Subcutaneous abdominal adipose tissue (tissue), 5 donors: ENCODE measurements at regions not wholly inside any gene's neighbourhood (a gene's known extent, or its start where the extent isn't known, plus 50 kb on each side); places are given as distances from the start of the nearest gene placed in this dataset.
"Not testable (repeated sequence)": the region's sequence is repeated elsewhere in the genome, so short reads cannot be mapped to it uniquely, and the experiment has no call there.

Experiments
- H3K27ac ChIP-seq: one replicate; pipeline ENCODE4 v1.7.0; 2013; ENCODE audit warnings: low read depth, mild to moderate bottlenecking, inconsistent platforms, low read length, moderate library complexity
- H3K27me3 ChIP-seq, 5 donors: one replicate each; pipeline ENCODE4 v1.7.0; 2013; ENCODE audit warnings: low read length in 5 of 5, inconsistent platforms in 1 of 5; ENCODE audit not compliant: control insufficient read depth in 5 of 5, insufficient read depth in 4 of 5
- H3K36me3 ChIP-seq, 5 donors: one replicate each; pipeline ENCODE4 v1.7.0; 2013; ENCODE audit warnings: low read length in 5 of 5; ENCODE audit not compliant: control insufficient read depth in 5 of 5, insufficient read depth in 5 of 5
- H3K4me1 ChIP-seq, 5 donors: one replicate each; pipeline ENCODE4 v1.7.0; 2013; ENCODE audit warnings: low read length in 5 of 5, mild to moderate bottlenecking in 3 of 5, moderate library complexity in 1 of 5; ENCODE audit not compliant: control insufficient read depth in 5 of 5, insufficient read depth in 5 of 5
- H3K4me3 ChIP-seq, 5 donors: one replicate each; pipeline ENCODE4 v1.7.0; 2013; ENCODE audit warnings: low read length in 5 of 5, low read depth in 1 of 5
- H3K9ac ChIP-seq, 5 donors: one replicate each; pipeline ENCODE4 v1.7.0; 2013; ENCODE audit warnings: low read length in 5 of 5, mild to moderate bottlenecking in 4 of 5, moderate library complexity in 3 of 5
- H3K9me3 ChIP-seq, 5 donors: one replicate each; pipeline ENCODE4 v1.7.0; 2013; ENCODE audit warnings: low read length in 5 of 5; ENCODE audit not compliant: control insufficient read depth in 5 of 5
- donor health status: healthy.
- donor health status: healthy.
- donor health status: healthy.
- donor health status: healthy.
- donor health status: healthy.

DNA sequence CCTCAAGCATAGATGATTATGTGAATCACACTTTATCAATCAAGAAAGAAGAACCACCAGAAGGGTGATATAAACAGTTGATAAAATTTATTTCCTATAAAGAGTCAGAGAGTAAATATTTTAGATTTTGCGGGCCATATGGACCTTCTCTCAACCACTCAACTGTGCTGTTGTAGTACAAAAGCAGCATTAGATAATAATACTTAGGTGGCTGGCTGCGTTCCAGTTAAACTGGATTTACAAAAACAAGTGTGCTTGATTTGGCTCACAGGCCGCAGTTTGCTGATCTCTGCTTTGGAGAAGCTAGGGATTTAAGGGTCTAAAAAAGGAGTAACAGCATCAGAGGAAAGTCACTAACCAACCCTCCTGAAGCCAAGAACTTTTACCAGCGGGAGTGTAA, 1406.0 kb downstream of the KCNT2 start:
- no peak overlapping the region for H3K27ac ChIP-seq
- H3K27me3 ChIP-seq: no peaks in the 10 kb centered on the region
- H3K36me3 ChIP-seq: no peaks in the 10 kb centered on the region
- no peak overlapping the region for H3K4me3 ChIP-seq
- no peaks in the 10 kb centered on the region for H3K4me1 ChIP-seq
- no peak overlapping the region for H3K9ac ChIP-seq
- no peaks in the 10 kb centered on the region for H3K9me3 ChIP-seq

DNA sequence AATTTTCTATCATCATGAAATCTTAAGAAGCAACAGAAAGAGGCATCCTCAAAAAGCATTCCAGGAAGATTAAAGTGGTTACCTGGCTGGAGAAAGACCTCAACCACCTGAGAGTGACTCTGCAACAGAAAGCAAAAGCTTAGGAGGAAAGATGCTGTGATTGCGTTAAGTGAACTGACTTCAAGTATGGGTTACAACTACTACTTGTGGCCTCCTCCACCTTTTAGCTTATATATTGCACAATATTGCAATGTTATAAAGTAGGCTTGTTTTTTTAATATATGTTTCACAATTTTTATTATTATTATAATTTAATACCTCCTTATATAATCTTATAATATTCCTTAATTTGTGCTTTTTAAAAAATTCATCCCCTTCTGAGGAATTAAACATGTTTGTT, 1407.5 kb downstream of the KCNT2 start:
- H3K27me3 ChIP-seq: no peaks in the 10 kb centered on the region
- H3K4me3 ChIP-seq: no peak overlapping the region
- H3K27ac ChIP-seq: no peak overlapping the region
- H3K4me1 ChIP-seq: no peaks in the 10 kb centered on the region
- no peak overlapping the region for H3K9ac ChIP-seq
- no peaks in the 10 kb centered on the region for H3K9me3 ChIP-seq
- H3K36me3 ChIP-seq: no peaks in the 10 kb centered on the region

DNA sequence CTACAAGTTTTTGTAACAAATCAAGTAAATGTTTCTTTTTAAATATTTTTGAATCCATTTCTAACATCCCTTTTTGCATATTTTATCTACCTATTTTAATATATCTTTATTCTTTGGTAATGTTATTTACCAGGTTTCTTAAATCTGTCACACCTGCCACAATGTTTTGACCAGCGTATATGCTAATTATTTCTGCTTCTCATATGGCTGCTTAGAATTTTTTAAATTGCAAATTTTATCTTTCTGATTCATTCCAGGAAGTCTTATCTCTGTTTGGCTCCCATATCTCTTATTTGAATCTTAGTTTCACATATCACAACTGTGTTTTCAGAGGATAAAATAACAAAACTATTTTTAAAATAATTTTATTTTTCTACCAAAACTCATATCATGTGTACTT, 1411.1 kb downstream of the KCNT2 start:
- H3K9ac ChIP-seq: no peak overlapping the region

DNA sequence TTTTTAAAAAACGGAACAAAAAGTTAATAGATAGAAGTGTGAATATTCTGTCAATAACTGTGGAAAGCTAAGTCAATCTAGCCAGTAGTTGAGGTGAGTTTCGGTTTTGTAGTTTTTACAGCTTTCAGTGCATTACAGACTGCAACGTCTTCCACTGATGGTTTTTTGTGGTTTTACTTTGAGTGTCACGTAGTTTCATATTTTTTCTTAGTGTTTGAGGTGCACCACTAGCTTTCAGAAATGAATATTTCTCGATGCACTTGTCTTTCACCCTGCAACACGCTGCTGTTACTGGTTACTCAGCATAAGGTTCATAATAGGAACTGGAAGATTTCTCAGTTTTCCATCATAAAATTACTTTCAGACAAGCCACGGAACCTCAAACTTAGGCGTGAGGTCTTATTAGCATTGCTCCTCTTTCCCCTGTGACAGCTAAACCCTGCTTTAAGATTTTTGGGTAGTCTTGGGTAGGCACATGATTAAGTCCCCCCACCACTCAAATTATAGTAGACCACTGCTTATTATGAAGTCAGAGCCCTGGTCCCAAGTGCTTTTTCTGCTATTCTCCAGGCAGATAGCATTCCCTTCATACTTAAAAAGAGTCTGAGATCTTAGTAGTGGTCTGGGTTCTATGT, 1412.7 kb downstream of the KCNT2 start:
- no peaks in the 10 kb centered on the region for H3K4me1 ChIP-seq
- H3K4me3 ChIP-seq: no peak overlapping the region
- H3K36me3 ChIP-seq: no peaks in the 10 kb centered on the region
- peaks cover 0 to 3% (median 0%) of the 10 kb centered on the region in 5 donors for H3K9me3 ChIP-seq
- no peak overlapping the region for H3K27ac ChIP-seq
- no peak overlapping the region for H3K9ac ChIP-seq
- no peaks in the 10 kb centered on the region for H3K27me3 ChIP-seq

More for the DNA sequence above, 1411.1 kb downstream of the KCNT2 start:
- no peak overlapping the region for H3K4me3 ChIP-seq
- no peak overlapping the region for H3K27ac ChIP-seq
- no peaks in the 10 kb centered on the region for H3K27me3 ChIP-seq
- H3K36me3 ChIP-seq: no peaks in the 10 kb centered on the region
- H3K9me3 ChIP-seq: peaks cover 0 to 3% (median 0%) of the 10 kb centered on the region in 5 donors
- H3K4me1 ChIP-seq: no peaks in the 10 kb centered on the region

DNA sequence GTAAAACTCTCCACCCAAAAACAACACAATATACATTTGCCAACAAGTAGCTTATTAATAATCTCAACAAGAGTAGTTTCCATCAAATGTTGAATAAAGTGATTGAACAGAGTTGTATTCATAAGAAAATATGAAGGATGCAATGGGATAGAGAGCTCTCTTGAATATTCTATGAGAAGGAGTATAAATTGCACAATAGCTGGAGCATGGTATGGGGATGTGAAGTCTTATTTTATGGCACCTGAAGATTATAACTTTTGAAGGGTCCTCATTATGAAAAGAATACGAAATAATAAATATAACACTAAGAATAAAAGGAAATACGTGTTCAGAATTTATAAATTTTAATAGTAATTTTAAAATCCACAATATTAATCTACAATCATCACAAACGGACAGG, 1415.1 kb downstream of the KCNT2 start:
- no peak overlapping the region for H3K4me3 ChIP-seq
- H3K27me3 ChIP-seq: no peaks in the 10 kb centered on the region
- H3K36me3 ChIP-seq: no peaks in the 10 kb centered on the region
- H3K4me1 ChIP-seq: no peaks in the 10 kb centered on the region
- no peak overlapping the region for H3K9ac ChIP-seq
- H3K9me3 ChIP-seq: peaks cover 0 to 3% (median 0%) of the 10 kb centered on the region in 5 donors
- H3K27ac ChIP-seq: no peak overlapping the region

DNA sequence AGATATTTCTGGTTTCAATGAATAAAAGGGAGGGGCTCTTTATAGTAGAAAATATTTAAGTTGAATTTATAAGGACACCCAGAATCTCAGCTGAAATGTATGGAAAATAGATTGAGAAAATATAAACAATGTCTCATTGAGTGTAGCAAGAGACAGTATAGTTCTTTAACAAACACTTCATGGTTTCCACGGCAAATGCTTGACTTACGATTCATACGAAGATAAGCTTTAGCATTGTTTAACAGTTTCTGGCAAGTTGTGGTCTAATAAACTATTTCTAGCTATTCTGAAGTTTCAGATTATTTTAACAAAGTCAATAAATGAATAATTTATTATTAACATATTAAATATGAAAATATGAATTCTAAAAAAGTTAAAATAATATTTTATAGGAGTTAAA, 1419.4 kb downstream of the KCNT2 start:
- H3K27me3 ChIP-seq: no peaks in the 10 kb centered on the region

DNA sequence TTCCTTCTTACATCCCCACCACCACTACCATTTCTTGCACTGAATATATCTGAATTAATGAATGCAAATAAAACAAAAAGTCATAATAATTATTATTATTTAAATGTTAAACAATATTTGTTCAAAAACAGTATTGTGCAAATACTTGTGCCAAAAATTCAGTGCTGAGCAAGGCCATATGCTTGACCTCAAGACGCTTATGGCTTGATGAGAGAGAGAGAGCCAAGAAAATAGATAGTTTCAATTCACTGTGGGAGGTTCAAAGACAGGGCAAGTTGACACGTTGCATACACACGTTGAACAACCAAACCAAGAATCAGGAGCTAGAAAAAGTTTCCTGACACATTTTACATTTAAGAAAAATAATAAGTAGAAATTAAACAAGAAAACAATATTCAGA, 1421.7 kb downstream of the KCNT2 start:
- Histone ChIP-seq H3K9ac (no peak overlapping the region), H3K4me3 (no peak overlapping the region), H3K27me3 (no peaks in the 10 kb centered on the region), H3K36me3 (no peaks in the 10 kb centered on the region), H3K9me3 (no peaks in the 10 kb centered on the region), H3K4me1 (no peaks in the 10 kb centered on the region), H3K27ac (no peak overlapping the region)

More for the DNA sequence above, 1419.4 kb downstream of the KCNT2 start:
- no peak overlapping the region for H3K27ac ChIP-seq
- H3K4me3 ChIP-seq: no peak overlapping the region
- H3K4me1 ChIP-seq: no peaks in the 10 kb centered on the region
- no peaks in the 10 kb centered on the region for H3K36me3 ChIP-seq
- peaks cover 0 to 3% (median 0%) of the 10 kb centered on the region in 5 donors for H3K9me3 ChIP-seq
- H3K9ac ChIP-seq: no peak overlapping the region

DNA sequence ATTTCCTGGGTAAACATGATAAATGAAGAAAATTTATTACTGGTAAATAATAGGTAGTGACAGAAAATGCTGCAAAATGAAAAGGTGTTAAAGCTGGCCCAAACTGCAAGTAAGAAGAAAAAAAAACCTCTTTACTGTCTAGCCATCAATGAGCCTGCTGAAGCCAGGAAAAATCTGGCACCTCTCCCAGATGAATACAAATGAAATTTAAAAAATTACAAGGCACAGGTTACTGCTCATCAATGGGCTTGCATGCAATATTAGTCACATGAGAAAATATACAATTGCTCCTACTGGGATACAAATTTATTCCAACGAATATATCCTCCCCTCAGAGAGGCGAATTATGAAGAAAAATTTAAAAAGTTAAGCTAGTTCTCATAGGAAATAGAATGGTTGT, 1422.5 kb downstream of the KCNT2 start:
- Histone ChIP-seq H3K4me3 (no peak overlapping the region), H3K4me1 (no peaks in the 10 kb centered on the region)

DNA sequence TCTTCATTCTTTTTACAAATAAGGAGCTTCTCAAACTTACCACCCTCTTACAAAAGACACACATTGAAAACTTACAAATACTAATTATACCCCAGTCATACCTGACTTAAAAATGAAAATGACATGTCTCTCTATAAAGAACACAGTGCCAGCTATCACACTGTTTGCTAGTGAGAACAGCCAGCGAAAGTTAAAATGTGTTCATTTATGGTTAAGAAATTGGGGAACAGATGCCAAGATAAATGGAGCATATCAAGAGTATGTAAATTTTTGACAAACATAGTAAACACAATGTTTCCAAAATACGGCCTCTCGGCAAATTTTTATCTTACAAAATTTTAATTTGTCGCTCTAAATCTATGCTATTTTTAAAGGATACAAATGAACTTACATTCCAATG, 1422.9 kb downstream of the KCNT2 start:
- no peaks in the 10 kb centered on the region for H3K9me3 ChIP-seq
- H3K4me3 ChIP-seq: no peak overlapping the region
- H3K27ac ChIP-seq: no peak overlapping the region
- no peaks in the 10 kb centered on the region for H3K27me3 ChIP-seq
- H3K36me3 ChIP-seq: no peaks in the 10 kb centered on the region
- H3K4me1 ChIP-seq: no peaks in the 10 kb centered on the region
- no peak overlapping the region for H3K9ac ChIP-seq

More for the DNA sequence above, 1422.5 kb downstream of the KCNT2 start:
- no peaks in the 10 kb centered on the region for H3K9me3 ChIP-seq
- H3K27me3 ChIP-seq: no peaks in the 10 kb centered on the region
- H3K27ac ChIP-seq: no peak overlapping the region
- no peak overlapping the region for H3K9ac ChIP-seq
- H3K36me3 ChIP-seq: no peaks in the 10 kb centered on the region

DNA sequence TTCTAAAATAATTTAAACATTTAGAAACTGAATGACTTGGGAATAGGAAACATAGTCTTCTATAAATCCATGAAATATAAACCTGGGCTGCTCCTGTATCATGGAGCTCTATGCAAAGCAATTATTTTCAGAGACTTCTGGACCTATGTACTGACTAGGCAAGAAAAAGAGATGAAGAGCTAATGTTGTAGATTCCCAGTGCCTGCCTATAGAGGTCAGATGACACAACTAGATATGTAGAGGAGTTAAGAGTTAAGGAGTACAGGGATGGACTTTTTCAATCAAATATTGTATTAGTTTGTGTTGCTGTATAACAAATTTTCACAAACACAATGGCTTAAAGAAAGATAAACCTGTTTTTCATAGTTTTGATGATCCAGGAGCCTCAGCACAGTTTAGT, 1434.5 kb downstream of the KCNT2 start:
- H3K36me3 ChIP-seq: no peaks in the 10 kb centered on the region
- no peaks in the 10 kb centered on the region for H3K9me3 ChIP-seq
- H3K4me1 ChIP-seq: no peaks in the 10 kb centered on the region
- no peak overlapping the region for H3K27ac ChIP-seq
- H3K9ac ChIP-seq: no peak overlapping the region
- no peak overlapping the region for H3K4me3 ChIP-seq
- no peaks in the 10 kb centered on the region for H3K27me3 ChIP-seq

DNA sequence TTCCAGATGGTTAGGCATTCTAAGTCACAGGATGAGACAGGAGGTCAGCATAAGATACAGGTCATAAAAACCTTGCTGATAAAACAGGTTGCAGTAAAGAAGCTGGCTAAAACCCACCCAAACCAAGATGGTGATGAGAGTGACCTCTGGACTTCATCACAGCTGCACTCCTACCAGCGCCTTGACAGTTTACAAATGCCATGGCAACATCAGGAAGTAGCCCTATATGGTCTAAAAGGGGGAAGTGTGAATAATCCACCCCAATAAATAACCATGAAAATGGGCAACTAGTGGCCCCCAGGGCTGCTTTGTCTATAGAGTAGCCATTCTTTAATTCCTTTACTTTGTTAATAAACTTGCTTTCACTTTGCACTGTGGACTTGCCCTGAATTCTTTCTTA, 1448.4 kb downstream of the KCNT2 start:
- H3K27ac ChIP-seq, H3K9me3 ChIP-seq, H3K9ac ChIP-seq, H3K36me3 ChIP-seq, H3K4me3 ChIP-seq, H3K4me1 ChIP-seq, H3K27me3 ChIP-seq: not testable (repeated sequence)
